Activated CD8-positive, alpha-beta memory T cell treated with anti-CD3 and anti-CD28 coated beads for 1 hour (primary cell): ENCODE measurements at regions not wholly inside any gene's neighbourhood (a gene's known extent, or its start where the extent isn't known, plus 50 kb on each side); places are given as distances from the start of the nearest gene placed in this dataset.
"Not testable (repeated sequence)": the region's sequence is repeated elsewhere in the genome, so short reads cannot be mapped to it uniquely, and the experiment has no call there.

Experiments used
- DNase-seq, 2 donors: peaks; one replicate each; pipeline ENCODE4 v3.0.0-alpha.2; 2020; ENCODE audit warnings: low read depth in 1 of 2; ENCODE audit errors: extremely low read depth in 1 of 2

DNA sequence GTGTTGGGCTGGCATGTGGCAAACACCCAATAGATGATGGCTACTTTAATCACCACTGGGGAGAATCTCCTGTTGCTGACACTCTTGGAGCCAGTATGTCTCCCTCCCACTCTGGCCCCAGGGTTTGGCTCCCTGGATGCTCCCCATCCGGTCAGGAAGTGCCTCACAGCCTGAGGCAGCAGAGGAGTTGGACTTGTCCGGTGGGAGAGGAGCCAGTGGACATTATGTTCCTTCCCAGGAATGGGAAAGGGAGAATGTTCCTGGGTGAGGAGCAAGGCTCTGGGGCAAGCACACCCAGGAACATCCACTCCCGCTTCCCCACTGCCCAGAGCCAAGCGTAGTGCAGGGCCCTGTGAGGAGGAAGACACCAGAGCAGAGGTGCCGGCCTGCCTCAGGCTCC, 84.6 kb upstream of the NAV2 start:
- DNase-seq: no peak

DNA sequence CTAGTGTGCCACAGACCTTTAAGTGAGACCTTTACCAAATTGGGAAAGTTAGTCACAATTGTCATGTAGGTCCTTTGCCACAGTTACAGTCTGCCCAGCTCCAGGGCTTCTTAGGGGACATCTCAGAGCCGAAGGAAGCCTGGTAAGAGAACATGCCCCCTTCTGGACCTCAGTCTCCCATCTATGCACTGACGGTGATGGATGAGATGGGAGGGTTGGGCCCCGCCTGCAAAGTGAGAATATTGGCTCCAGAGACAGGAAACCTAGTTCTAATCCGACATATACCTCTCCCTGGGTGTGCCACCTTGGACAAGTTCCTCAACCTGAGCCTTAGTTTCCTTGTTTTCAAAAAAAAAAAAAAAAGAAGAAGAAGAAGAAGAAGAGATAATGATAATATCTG, 85.1 kb upstream of the NAV2 start:
- DNase-seq: no peak

DNA sequence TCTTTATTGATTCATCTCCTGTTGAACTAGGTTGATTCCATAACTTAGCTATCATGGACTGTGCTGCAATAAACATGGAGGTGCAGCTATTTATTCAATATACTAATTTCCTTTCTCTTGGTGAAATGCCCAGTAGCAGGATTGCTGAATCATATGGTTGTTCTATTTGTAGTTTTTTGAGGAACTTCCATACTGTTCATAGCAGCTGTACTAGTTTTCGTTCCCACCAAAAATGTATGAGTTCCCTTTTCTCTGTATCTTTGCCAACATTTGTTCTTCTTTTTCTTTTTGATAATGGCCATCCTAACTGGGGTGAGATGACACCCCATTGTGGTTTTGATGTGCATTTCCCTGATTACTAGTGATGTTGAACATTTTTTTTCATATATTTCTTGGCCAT, 87.2 kb upstream of the NAV2 start:
- no peak for DNase-seq

DNA sequence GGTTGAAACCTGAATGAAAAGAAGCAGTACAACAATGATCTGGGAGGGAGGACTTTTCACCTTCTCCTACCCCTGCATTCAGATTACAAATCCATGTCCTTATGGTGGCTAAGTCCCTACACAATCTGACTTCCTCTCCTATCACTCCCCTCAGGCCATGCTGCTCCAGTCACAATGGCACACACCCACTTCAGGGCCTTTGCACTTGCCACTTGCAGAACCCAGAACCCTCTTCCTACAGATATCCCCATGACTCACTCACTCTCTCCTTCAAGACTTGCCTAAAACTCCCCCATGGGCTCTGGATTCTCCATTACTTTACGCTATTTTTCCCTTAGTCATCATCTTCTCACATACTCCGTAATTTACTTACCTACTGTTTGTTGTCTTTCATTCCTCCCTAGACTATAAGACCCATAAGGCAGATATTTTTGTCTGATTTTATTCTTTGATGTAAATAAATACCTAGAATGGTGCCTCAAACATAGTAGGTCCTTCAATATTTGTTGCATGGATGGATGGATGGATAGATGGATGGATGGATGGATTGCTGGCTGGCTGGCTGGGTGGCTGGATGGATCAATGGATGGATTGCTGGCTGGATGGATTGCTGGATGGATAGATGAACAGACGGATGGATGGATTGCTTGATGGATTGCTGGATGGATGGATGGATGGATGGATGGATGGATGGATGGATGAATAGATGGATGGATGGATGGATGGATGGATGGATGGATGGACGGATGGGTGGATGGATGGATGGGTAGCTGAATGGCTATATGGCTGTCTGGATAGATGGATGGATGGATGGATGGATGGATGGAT, 94.7 kb upstream of the NAV2 start:
- DNase-seq: no peak

- DNase-seq: no peak
Measured at GRCh38 chr11:19615341-19616183, 97.1 kb upstream of the NAV2 start.

- DNase-seq: no peak
Measured at GRCh38 chr11:19614370-19614940, 98.2 kb upstream of the NAV2 start.

GRCh38 chr11:19612025-19612424, 100.6 kb upstream of the NAV2 start:
- not testable (repeated sequence) for DNase-seq

DNA sequence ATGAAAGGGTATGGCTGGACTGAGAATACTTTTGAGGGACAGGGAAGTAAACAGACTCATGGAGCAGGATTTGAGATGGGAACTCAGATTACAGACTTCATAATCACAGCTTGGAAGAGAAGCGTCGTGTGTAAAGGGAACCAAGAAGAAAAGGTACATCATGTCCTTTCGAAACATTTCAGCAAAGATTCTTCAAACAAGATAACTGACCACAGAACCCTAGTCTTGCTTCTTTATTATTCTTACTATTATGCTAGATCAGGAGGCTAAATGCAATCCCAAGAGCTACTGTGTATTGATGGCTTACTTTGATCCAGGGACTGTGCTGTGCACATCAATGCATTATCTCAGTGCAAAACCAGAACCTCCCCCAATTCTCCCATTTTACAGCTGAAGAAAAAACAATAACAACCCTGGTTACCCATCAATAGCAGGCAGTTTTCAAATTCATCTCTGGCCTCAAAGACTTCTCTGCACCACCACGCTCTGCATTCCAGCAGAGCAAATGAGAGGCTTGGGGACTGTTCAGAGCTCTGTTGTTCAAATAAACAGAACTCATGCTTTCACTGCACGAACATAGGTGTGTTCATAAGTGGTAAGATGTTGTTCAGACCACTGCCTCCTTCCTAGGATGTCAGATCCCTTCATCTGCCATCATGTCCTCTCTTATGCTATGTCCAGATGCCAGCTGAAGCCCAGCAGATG, 104.8 kb upstream of the NAV2 start:
- no peak for DNase-seq

DNA sequence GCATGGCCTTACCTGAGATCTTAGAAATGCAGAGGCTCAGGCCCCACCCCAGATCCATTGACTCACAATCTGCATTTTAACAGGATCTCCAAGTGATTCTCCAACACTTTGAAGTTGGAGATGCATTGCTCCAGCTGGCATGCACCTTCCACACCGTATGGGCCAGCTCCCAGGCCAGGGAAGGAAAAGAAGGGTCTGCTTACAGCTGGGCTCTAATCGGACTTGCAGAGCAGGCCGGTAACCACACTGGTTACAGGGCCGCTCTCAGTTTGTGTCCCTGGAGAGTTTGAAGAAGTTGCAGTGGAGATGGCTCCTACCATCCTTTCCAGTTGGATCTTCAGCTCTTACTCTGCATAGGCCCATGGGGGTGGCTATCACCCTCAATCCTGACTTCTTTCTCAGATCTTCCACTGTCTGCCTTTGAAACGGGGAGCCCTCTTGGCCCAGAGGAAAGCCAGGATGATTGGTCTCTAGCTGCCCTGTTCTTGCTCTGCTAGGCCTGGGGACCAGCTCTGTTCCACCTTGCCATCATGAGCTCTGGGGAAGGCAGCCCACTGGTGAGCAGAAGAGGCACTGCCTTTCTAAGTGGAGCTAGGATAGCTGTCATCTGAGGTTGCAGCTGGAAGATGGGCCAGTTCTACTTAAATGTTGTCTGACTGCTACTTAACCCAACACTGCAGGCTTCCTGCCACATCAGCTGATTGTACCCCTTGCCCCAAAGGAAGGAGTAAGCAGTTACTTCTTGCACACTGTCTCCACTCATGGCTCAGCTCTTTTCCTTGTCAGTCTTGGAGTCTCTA, 105.6 kb upstream of the NAV2 start:
- no peak for DNase-seq

DNA sequence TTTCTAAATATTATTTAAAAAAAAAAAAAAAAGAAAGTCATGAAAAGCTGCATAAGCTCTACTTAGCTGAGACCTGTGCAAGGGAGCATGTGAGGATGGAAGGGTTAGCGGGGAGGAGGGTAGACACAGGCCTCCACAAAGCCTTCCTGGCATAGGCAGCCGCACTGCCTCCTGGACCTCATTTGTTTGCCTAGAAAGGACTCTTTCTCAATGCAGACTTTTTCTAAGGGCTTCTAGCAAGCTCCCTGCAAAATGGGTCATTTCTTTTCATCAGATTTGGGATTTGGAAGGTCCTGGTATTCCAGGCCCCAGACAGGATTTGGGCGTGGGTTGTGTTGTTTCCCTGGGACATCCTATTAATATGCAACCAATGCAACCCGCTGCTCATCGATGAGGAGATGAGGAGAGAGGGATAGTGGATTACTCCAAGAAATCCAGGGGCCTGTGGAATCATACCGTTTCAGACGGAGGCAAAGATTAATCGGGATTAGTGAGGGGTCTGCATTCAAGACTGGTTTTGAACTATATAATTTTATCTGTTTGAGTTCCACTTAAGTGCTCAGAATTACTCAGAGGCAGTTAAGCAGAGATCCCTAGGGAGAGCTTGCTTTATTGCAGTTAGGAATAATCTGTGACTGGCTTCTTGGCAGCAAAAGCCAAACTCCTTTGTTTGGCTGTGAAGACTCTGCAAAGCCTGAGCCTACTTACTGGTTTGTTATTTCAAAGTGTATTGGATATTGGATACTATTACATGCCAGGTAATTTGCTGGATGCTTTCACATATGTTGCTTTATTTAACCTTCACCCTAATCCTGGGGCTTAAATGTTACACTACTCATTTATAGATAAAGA, 106.9 kb upstream of the NAV2 start:
- DNase-seq: no peak

DNA sequence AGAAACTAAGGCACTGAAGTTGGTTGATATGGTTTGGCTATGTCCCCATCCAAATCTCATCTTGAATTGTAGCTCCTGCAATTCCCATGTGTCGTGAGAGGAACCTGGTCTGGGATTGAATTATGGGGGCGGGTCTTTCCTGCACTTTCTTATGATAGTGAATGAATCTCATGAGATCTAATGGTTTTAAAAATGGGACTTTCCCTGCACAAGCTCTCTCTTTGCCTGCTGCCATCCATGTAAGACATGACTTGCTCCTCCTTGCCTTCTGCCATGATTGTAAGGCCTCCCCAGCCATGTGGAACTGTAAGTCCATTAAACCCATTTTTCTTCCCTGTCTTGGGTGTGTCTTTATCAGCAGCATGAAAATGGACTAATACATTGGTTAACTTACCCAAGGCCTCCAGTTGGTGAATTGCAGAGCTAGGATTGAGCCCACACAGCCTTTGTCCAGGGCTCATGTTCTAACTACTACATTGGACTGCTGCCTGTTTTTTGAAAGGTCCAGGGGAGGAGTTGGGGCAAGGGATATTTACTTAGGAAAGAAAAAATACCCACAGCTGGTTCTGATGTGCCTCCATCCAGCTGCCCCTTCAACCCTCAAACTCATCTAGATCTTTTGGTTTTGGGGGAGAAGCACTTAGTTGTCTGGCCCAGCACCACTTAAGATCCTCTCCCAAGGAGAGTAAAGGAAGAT, 107.8 kb upstream of the NAV2 start:
- no peak for DNase-seq

GRCh38 chr11:19603771-19604170, 108.9 kb upstream of the NAV2 start:
- DNase-seq: no peak

DNA sequence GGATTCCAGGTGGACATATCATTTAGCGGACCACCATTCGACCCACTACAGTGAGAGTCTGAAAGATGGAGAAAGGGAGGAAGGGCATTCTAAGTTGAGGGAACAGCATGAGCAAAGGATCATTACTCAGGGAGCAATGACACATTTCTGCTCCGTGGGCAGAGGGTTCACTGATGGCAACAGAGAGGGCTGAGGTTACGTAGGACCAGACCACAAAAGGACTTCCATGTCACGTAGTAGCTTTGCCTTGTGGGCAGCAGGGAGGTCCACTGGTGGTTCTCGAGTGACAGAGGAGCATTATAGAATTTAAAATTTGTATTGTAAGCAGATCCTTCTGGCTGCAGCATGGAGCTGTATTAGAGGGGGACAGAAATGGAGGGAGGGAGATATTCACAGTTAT, 109.7 kb upstream of the NAV2 start:
- DNase-seq: no peak

DNA sequence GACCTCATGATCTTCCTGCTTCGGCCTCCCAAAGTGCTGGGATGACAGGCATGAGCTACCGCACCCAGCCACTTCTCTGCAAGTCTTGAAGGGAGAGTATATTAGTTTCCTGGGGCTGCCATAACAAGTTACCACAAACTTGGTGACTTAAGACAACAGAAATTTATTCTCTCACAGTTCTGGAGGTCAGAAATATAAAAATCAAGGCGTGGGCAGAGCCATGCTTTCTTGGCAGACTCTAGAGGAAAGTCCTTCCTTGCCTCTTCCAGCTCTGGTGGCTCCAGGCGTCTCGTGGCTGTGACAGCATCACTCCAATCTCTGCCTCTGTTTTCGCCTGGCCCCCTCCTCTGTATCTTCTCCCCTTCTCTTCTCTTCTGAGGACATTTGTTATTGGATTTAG, 110.2 kb upstream of the NAV2 start:
- DNase-seq: no peak

- no peak for DNase-seq
Measured at GRCh38 chr11:19601235-19601634, 111.4 kb upstream of the NAV2 start.

- DNase-seq: no peak
Measured at GRCh38 chr11:19599681-19600080, 113.0 kb upstream of the NAV2 start.

DNA sequence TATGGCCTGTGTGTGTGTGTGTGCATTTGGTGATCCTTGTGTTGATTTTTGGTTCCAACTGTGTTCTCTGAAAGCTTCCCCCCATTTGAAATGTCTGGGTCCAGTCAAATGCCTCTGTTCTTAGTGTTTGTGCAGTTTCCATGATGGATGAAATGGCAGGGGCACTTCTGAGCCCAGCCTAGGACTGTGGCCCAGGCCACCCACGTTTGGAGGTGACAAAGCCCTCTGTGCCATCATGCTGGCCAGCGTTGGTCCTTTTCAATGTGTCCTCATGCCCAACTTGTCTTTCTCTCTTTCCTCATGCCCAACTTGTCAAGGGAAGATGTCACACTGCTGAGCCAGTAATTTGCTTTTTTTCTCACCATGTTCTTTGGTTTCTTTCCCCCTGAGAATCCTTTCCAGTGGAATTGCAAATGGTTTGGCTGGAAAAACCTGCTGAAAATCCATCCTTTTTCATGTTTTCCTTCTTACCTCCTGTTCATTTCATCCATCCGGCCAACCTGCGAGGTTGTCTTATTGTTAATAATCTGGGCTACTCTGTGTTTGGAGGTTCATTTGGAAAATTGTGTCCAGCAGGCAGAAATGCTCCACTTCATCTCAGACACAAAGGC, 113.7 kb upstream of the NAV2 start:
- DNase-seq: no peak

GRCh38 chr11:19598456-19598855, 114.2 kb upstream of the NAV2 start:
- no peak for DNase-seq
